ENCODE measurements at regions not wholly inside any gene's neighbourhood (a gene's known extent, or its start where the extent isn't known, plus 50 kb on each side); places are given as distances from the start of the nearest gene placed in this dataset.

GRCh38 chr14:66365388-66365787, 120.8 kb upstream of the CCDC196 start:
- ChIA-PET CTCF (no interaction called here), POLR2A (ENCODE audit: unreplicated experiment) (no interaction called here)
- no peaks in the 10 kb centered on the region for H4K20me1 ChIP-seq (ENCODE audit: insufficient read depth, low read length)
- no peak overlapping the region for H2BK15ac ChIP-seq (ENCODE audit: low read depth, low read length)
- H3K23ac ChIP-seq (ENCODE audit: low read depth, low read length) = no peak overlapping the region
- no peak overlapping the region for H3K18ac ChIP-seq (ENCODE audit: low read depth, low read length)
- H3K79me1 ChIP-seq (ENCODE audit: low read depth in 1 of 2, low read length in 2 of 2) = no peaks in the 10 kb centered on the region
- no TSS peak for BruUV-seq (replicated peaks)
- intact Hi-C loops (cut with micrococcal nuclease) (no loop called here), dilution Hi-C loops (cut with HindIII; ENCODE audit: low sequenced_read_pairs, unreplicated experiment) (no loop called here), in situ Hi-C loops (cut with MboI; ENCODE audit: low sequenced_read_pairs) (loop anchor here (25.0 kb wide), 1 partner anchor 747 kb away; no protein-coding TSS in a partner anchor)
- no peak overlapping the region for H4K8ac ChIP-seq (ENCODE audit: low read depth in 2 of 2, low read length in 2 of 2)
- H3K14ac ChIP-seq (replicated peaks; ENCODE audit: low read depth, low read length) = no peak overlapping the region
- H3K56ac ChIP-seq (ENCODE audit: extremely low read depth, insufficient read depth, low read length) = no peak overlapping the region
- H2BK120ac ChIP-seq (ENCODE audit: low read depth, low read length) = no peak overlapping the region
- no peak overlapping the region for H2AFZ ChIP-seq (replicated peaks; ENCODE audit: low read length, poor library complexity)
- TF ChIP-seq CEBPB (IDR thresholded peaks at IDR 0.05; ENCODE audit: low read depth, low read length) (no peak), ELK1 (IDR thresholded peaks at IDR 0.05; ENCODE audit: borderline replicate concordance, low read depth, low read length) (no peak), MAFK (IDR thresholded peaks at IDR 0.05; ENCODE audit: low read depth, low read length) (no peak), MAZ (IDR thresholded peaks at IDR 0.05; ENCODE audit: borderline replicate concordance, low read depth, low read length) (no peak), NFE2L2 (IDR thresholded peaks at IDR 0.05; ENCODE audit: low read depth, low read length) (no peak), RAD21 (IDR thresholded peaks at IDR 0.05; ENCODE audit: low read length) (no peak), MXI1 (IDR thresholded peaks at IDR 0.05; ENCODE audit: borderline replicate concordance, low read depth, low read length) (no peak), CTCF (conservative IDR thresholded peaks at IDR 0.05; ENCODE audit: low read depth, low read length) (no peak), RFX5 (IDR thresholded peaks at IDR 0.05; ENCODE audit: low read depth, low read length) (no peak), CHD1 (IDR thresholded peaks at IDR 0.05; ENCODE audit: low read depth, low read length) (no peak), RCOR1 (IDR thresholded peaks at IDR 0.05; ENCODE audit: insufficient replicate concordance, low read length) (no peak), BHLHE40 (IDR thresholded peaks at IDR 0.05; ENCODE audit: low read depth, low read length) (no peak), USF2 (IDR thresholded peaks at IDR 0.05; ENCODE audit: low read depth, low read length) (no peak), FOS (IDR thresholded peaks at IDR 0.05; ENCODE audit: low read depth, low read length) (no peak)
- 67% methylated on average over 1 of the region's 4 CpGs; no CpG with 5 or more reads in 1 of the 2 experiments for WGBS, 2 experiments (ENCODE audit: extremely low coverage in 2 of 2, insufficient read length in 1 of 2)
- no peak for ATAC-seq (ENCODE audit: low read depth)
- no peak overlapping the region for H2AK5ac ChIP-seq (ENCODE audit: low read depth, low read length)
- no peak overlapping the region for H4K91ac ChIP-seq (ENCODE audit: insufficient read depth, low read depth, low read length)
- DNase-seq = no peak
- no peak overlapping the region for H2BK20ac ChIP-seq (ENCODE audit: low read depth, low read length)
- H2AK9ac ChIP-seq (replicated peaks; ENCODE audit: low read depth, low read length, poor library complexity) = no peak overlapping the region
- no peaks in the 10 kb centered on the region for H3K27me3 ChIP-seq (ENCODE audit: control insufficient read depth, insufficient read depth, low read length)
- no peak overlapping the region for H3K4me2 ChIP-seq (ENCODE audit: low read depth, low read length)
- no peak overlapping the region for H3K4ac ChIP-seq (ENCODE audit: low read depth, low read length)
- no peak overlapping the region for H3K9ac ChIP-seq (ENCODE audit: low read depth, low read length)
- no peaks in the 10 kb centered on the region for H3K9me1 ChIP-seq (ENCODE audit: insufficient read depth, low read length)
- H3K4me3 ChIP-seq (ENCODE audit: insufficient read depth, low read depth, low read length) = no peak overlapping the region
- no peaks in the 10 kb centered on the region for H3K36me3 ChIP-seq (ENCODE audit: control insufficient read depth, insufficient read depth, low read length)
- H3K9me3 ChIP-seq (ENCODE audit: control insufficient read depth, insufficient read depth, low read length) = no peaks in the 10 kb centered on the region
- H3K4me1 ChIP-seq (ENCODE audit: control insufficient read depth, insufficient read depth, low read length) = no peaks in the 10 kb centered on the region
- H2BK5ac ChIP-seq (ENCODE audit: low read depth, low read length, poor library complexity, severe bottlenecking) = no peak overlapping the region
- no peak overlapping the region for H4K5ac ChIP-seq (ENCODE audit: low read depth, low read length)
- H3K27ac ChIP-seq (ENCODE audit: insufficient read depth, low read length) = no peak overlapping the region
